Large intestine (tissue), 3 donors: ENCODE measurements at regions not wholly inside any gene's neighbourhood (a gene's known extent, or its start where the extent isn't known, plus 50 kb on each side); places are given as distances from the start of the nearest gene placed in this dataset.

ENCODE experiments used
- DNase-seq, 2 donors: peaks; one replicate each; pipeline versions ENCODE4 v3.0.0 to v3.0.0-alpha.2; 2013
- H3K27ac ChIP-seq: one replicate; pipeline ENCODE4 v1.5.1; 2013; ENCODE audit warnings: low read length
- H3K27me3 ChIP-seq: 2 replicates; pipeline ENCODE4 v1.6.1; 2013; ENCODE audit warnings: low read length; ENCODE audit not compliant: control insufficient read depth, insufficient read depth
- H3K36me3 ChIP-seq: 2 replicates; pipeline ENCODE4 v1.6.1; 2013; ENCODE audit warnings: low read length; ENCODE audit not compliant: control insufficient read depth, insufficient read depth
- H3K4me1 ChIP-seq: one replicate; pipeline ENCODE4 v1.6.1; 2013; ENCODE audit warnings: low read length; ENCODE audit not compliant: control insufficient read depth, insufficient read depth
- H3K4me3 ChIP-seq: one replicate; pipeline ENCODE4 v1.5.1; 2013; ENCODE audit warnings: low read length
- H3K9me3 ChIP-seq: one replicate; pipeline ENCODE4 v1.6.1; 2013; ENCODE audit warnings: mild to moderate bottlenecking, low read depth, low read length, moderate library complexity; ENCODE audit not compliant: control insufficient read depth
- WGBS: methylation state at CpG from one replicate; pipeline ENCODE4 v1.1.5; 2013; ENCODE audit warnings: low lambda C conversion rate; ENCODE audit not compliant: insufficient coverage; 5-methylcytosine and 5-hydroxymethylcytosine counted together

- Histone ChIP-seq H3K27me3 (no peaks in the 10 kb centered on the region), H3K27ac (no peak overlapping the region)
- 89% methylated on average over 1 of the region's 1 CpG for WGBS
Measured at GRCh38 chr11:29876192-29876591, 140.6 kb downstream of the KCNA4 start.

GRCh38 chr11:29847219-29847618 is 169.6 kb downstream of the KCNA4 start:
- Histone ChIP-seq H3K4me3 (no peak overlapping the region), H3K27me3 (no peaks in the 10 kb centered on the region), H3K9me3 (no peaks in the 10 kb centered on the region), H3K27ac (no peak overlapping the region), H3K36me3 (no peaks in the 10 kb centered on the region), H3K4me1 (no peaks in the 10 kb centered on the region)
- DNase-seq = no peak
- WGBS = no CpG with 5 or more reads among the region's 1 CpG

More at GRCh38 chr11:29876192-29876591, 140.6 kb downstream of the KCNA4 start:
- Histone ChIP-seq H3K36me3 (no peaks in the 10 kb centered on the region), H3K4me3 (no peak overlapping the region), H3K4me1 (no peaks in the 10 kb centered on the region), H3K9me3 (no peaks in the 10 kb centered on the region)
- no peak for DNase-seq

- no peak overlapping the region for H3K27ac ChIP-seq
- H3K4me3 ChIP-seq = no peak overlapping the region
- no peak for DNase-seq
- no peaks in the 10 kb centered on the region for H3K4me1 ChIP-seq
- no peaks in the 10 kb centered on the region for H3K9me3 ChIP-seq
- H3K36me3 ChIP-seq = no peaks in the 10 kb centered on the region
- 33% methylated on average over 1 of the region's 3 CpGs for WGBS
- H3K27me3 ChIP-seq = no peaks in the 10 kb centered on the region
Measured at GRCh38 chr11:29844701-29845379, 172.0 kb downstream of the KCNA4 start.

- no peak for DNase-seq
- H3K27ac ChIP-seq = no peak overlapping the region
- no CpG with 5 or more reads among the region's 3 CpGs for WGBS
- no peaks in the 10 kb centered on the region for H3K27me3 ChIP-seq
- H3K9me3 ChIP-seq = no peaks in the 10 kb centered on the region
- H3K4me1 ChIP-seq = no peaks in the 10 kb centered on the region
- H3K4me3 ChIP-seq = no peak overlapping the region
- no peaks in the 10 kb centered on the region for H3K36me3 ChIP-seq
Measured at GRCh38 chr11:29844031-29844430, 172.8 kb downstream of the KCNA4 start.

- H3K27ac ChIP-seq = no peak overlapping the region
- DNase-seq = no peak
- no peaks in the 10 kb centered on the region for H3K9me3 ChIP-seq
- no peaks in the 10 kb centered on the region for H3K4me1 ChIP-seq
- no CpG with 5 or more reads among the region's 3 CpGs for WGBS
- H3K27me3 ChIP-seq = no peaks in the 10 kb centered on the region
- no peaks in the 10 kb centered on the region for H3K36me3 ChIP-seq
- H3K4me3 ChIP-seq = no peak overlapping the region
Measured at GRCh38 chr11:29842061-29842460, 174.8 kb downstream of the KCNA4 start.

GRCh38 chr11:29826878-29827277 is 190.0 kb downstream of the KCNA4 start:
- no CpG with 5 or more reads among the region's 2 CpGs for WGBS
- DNase-seq = no peak
- H3K36me3 ChIP-seq = no peaks in the 10 kb centered on the region

GRCh38 chr11:29816359-29816758 is 200.5 kb downstream of the KCNA4 start:
- Histone ChIP-seq H3K36me3 (no peaks in the 10 kb centered on the region), H3K9me3 (no peaks in the 10 kb centered on the region), H3K27ac (no peak overlapping the region), H3K4me1 (no peaks in the 10 kb centered on the region), H3K27me3 (no peaks in the 10 kb centered on the region), H3K4me3 (no peak overlapping the region)
- WGBS = no CpG with 5 or more reads among the region's 2 CpGs
- no peak for DNase-seq

More at GRCh38 chr11:29826878-29827277, 190.0 kb downstream of the KCNA4 start:
- no peaks in the 10 kb centered on the region for H3K9me3 ChIP-seq
- no peaks in the 10 kb centered on the region for H3K27me3 ChIP-seq
- H3K4me1 ChIP-seq = no peaks in the 10 kb centered on the region
- no peak overlapping the region for H3K4me3 ChIP-seq
- no peak overlapping the region for H3K27ac ChIP-seq

- no peak for DNase-seq
- Histone ChIP-seq H3K27ac (no peak overlapping the region), H3K4me1 (no peaks in the 10 kb centered on the region), H3K9me3 (no peaks in the 10 kb centered on the region), H3K36me3 (no peaks in the 10 kb centered on the region), H3K27me3 (no peaks in the 10 kb centered on the region), H3K4me3 (no peak overlapping the region)
- 65% methylated on average over 3 of the region's 3 CpGs for WGBS
Measured at GRCh38 chr11:29809121-29809520, 207.7 kb downstream of the KCNA4 start.

GRCh38 chr11:29802522-29802921 is 214.3 kb downstream of the KCNA4 start:
- H3K27ac ChIP-seq = no peak overlapping the region
- no peaks in the 10 kb centered on the region for H3K4me1 ChIP-seq
- H3K9me3 ChIP-seq = no peaks in the 10 kb centered on the region
- no peak overlapping the region for H3K4me3 ChIP-seq
- no peak for DNase-seq
- H3K27me3 ChIP-seq = no peaks in the 10 kb centered on the region
- no peaks in the 10 kb centered on the region for H3K36me3 ChIP-seq

- no peaks in the 10 kb centered on the region for H3K9me3 ChIP-seq
- H3K4me1 ChIP-seq = no peaks in the 10 kb centered on the region
- H3K27ac ChIP-seq = no peak overlapping the region
- no peaks in the 10 kb centered on the region for H3K27me3 ChIP-seq
- no peak overlapping the region for H3K4me3 ChIP-seq
- no peak for DNase-seq
- WGBS = 89% methylated on average over 1 of the region's 1 CpG
- no peaks in the 10 kb centered on the region for H3K36me3 ChIP-seq
Measured at GRCh38 chr11:29801561-29801960, 215.3 kb downstream of the KCNA4 start.

- Histone ChIP-seq H3K4me1 (no peaks in the 10 kb centered on the region), H3K9me3 (no peaks in the 10 kb centered on the region), H3K4me3 (no peak overlapping the region), H3K36me3 (no peaks in the 10 kb centered on the region), H3K27me3 (no peaks in the 10 kb centered on the region), H3K27ac (no peak overlapping the region)
- DNase-seq = no peak
- no CpG with 5 or more reads among the region's 1 CpG for WGBS
Measured at GRCh38 chr11:29786092-29786491, 230.7 kb downstream of the KCNA4 start.
